ENCODE measurements at regions not wholly inside any gene's neighbourhood (a gene's known extent, or its start where the extent isn't known, plus 50 kb on each side); places are given as distances from the start of the nearest gene placed in this dataset.
"Not testable (repeated sequence)": the region's sequence is repeated elsewhere in the genome, so short reads cannot be mapped to it uniquely, and the experiment has no call there.

DNA sequence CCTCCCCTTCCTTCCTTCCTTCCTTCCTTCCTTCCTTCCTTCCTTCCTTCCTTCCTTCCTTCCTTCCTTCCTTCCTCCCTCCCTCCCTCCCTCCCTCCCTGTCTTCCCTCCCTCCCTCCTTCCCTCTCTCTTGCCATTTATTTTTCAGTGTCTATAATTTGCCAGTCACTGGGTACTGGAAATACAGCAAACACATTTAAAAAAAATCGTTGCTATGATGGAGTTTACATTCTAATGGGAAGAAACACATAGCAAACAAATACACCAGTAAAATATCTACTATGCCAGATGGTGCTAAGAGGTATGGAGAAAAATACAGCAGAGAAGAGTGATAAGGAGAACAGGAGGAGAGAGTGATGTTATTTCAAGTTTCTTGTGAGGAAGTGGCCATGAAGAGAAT, 309.5 kb downstream of the CTH start (continued):
- TF ChIP-seq MXD4 (CRISPR knock-in tag; IDR thresholded peaks at IDR 0.05; ENCODE audit: borderline replicate concordance) (no peak), ZBTB21 (CRISPR knock-in tag; IDR thresholded peaks at IDR 0.05; ENCODE audit: borderline replicate concordance) (no peak)
- TF ChIP-seq, protein P1, sequence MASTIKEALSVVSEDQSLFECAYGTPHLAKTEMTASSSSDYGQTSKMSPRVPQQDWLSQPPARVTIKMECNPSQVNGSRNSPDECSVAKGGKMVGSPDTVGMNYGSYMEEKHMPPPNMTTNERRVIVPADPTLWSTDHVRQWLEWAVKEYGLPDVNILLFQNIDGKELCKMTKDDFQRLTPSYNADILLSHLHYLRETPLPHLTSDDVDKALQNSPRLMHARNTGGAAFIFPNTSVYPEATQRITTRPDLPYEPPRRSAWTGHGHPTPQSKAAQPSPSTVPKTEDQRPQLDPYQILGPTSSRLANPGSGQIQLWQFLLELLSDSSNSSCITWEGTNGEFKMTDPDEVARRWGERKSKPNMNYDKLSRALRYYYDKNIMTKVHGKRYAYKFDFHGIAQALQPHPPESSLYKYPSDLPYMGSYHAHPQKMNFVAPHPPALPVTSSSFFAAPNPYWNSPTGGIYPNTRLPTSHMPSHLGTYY (CRISPR knock-in tag; IDR thresholded peaks at IDR 0.05) = no peak

DNA sequence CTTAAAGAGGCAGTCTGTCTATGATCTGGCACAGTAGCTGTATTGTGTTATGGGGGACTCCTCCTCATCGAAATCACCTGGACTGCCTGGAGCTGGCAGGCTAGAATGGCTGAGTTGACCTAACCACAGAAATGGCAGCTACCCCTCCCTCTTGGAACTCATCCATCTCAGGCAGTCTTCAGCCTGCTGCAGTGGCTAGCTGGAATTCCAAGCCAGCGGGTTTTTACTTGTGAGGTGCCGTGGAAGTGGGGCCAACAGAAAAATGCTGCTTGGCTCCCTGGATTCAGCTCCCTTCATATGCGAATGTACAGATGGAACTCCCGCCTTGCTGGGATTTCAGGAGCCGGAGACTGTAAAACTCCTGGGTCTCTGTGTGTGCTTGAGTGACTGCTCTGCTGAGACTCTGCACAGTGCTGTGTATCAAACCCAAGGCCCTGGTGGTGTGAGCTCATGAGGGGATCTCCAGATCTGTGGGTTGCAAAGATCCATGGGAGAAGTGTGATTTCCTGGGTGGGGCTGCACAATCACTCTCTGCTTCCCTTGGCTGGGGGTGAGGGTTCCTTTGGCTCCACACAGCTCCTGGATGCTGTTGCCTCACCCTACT, 316.9 kb downstream of the CTH start:
- peaks cover 4% of the 10 kb centered on the region for H3K27me3 Mint-ChIP-seq (ENCODE audit: low read depth)
- POLR2A ChIA-PET = no interaction called here
- peaks cover 10% of the 10 kb centered on the region for H3K4me1 Mint-ChIP-seq
- H3K9me3 Mint-ChIP-seq = peaks cover 41% of the 10 kb centered on the region
- CTCF ChIA-PET = interaction anchor here (0.8 to 1.4 kb wide), 3 partner anchors 9 to 42 kb away, joined by 4 to 6 read pairs (median 4); no protein-coding TSS in a partner anchor
- DNase-seq (ENCODE audit: low spot score) = peak; percentile 29
- TF ChIP-seq, protein P2, sequence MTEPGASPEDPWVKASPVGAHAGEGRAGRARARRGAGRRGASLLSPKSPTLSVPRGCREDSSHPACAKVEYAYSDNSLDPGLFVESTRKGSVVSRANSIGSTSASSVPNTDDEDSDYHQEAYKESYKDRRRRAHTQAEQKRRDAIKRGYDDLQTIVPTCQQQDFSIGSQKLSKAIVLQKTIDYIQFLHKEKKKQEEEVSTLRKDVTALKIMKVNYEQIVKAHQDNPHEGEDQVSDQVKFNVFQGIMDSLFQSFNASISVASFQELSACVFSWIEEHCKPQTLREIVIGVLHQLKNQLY (CRISPR knock-in tag; IDR thresholded peaks at IDR 0.05) = no peak
- TF ChIP-seq TEAD1 (CRISPR knock-in tag; IDR thresholded peaks at IDR 0.05) = 0 out of 2 replicates have a peak, but pooled peaks have one; percentile 22
- H3K36me3 Mint-ChIP-seq = peaks cover 29% of the 10 kb centered on the region
- no peak overlapping the region for H3K27ac Mint-ChIP-seq
- peak; percentile 88 for ATAC-seq
- H3K4me3 Mint-ChIP-seq = no peak overlapping the region

DNA sequence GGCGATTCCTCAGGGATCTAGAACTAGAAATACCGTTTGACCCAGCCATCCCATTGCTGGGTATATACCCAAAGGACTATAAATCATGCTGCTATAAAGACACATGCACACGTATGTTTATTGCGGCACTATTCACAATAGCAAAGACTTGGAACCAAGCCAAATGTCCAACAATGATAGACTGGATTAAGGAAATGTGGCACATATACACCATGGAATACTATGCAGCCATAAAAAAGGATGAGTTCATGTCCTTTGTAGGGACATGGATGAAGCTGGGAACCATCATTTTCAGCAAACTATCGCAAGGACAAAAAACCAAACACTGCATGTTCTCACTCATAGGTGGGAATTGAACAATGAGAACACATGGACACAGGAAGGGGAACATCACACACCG, 311.1 kb downstream of the PTGER3 start:
- POLR2A ChIA-PET = interaction anchor here (0.5 kb wide), 1 partner anchor 97 kb away, joined by 3 read pairs; no protein-coding TSS in a partner anchor
- H3K4me1 Mint-ChIP-seq; H3K4me3 Mint-ChIP-seq; DNase-seq (ENCODE audit: low spot score); ATAC-seq; H3K27me3 Mint-ChIP-seq (ENCODE audit: low read depth); H3K27ac Mint-ChIP-seq; H3K9me3 Mint-ChIP-seq; H3K36me3 Mint-ChIP-seq: not testable (repeated sequence)
- CTCF ChIA-PET = interaction anchor here (1.0 kb wide), 1 partner anchor 9 kb away, joined by 4 read pairs; no protein-coding TSS in a partner anchor

DNA sequence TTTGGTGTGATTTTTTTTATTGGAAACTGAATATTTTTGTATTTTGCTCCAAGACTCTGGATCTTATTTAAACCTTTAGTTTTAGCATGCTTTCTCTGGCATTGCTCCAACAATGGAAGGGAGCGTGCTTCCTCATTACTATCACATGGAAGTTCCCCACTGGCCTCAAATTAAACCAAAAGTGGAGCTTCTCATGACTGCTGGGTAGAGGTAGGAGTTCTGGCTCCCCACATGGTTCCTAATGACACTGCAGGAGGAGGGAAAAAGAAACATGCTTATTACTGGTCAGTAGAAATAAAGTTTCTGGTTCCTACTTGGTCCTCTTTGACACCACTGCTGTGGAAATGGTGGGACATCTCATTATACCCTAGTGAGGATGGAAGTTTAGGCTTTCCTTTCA, 310.5 kb downstream of the PTGER3 start:
- no peaks in the 10 kb centered on the region for H3K4me1 Mint-ChIP-seq
- peak; percentile 72 for ATAC-seq
- TF ChIP-seq, protein P3, sequence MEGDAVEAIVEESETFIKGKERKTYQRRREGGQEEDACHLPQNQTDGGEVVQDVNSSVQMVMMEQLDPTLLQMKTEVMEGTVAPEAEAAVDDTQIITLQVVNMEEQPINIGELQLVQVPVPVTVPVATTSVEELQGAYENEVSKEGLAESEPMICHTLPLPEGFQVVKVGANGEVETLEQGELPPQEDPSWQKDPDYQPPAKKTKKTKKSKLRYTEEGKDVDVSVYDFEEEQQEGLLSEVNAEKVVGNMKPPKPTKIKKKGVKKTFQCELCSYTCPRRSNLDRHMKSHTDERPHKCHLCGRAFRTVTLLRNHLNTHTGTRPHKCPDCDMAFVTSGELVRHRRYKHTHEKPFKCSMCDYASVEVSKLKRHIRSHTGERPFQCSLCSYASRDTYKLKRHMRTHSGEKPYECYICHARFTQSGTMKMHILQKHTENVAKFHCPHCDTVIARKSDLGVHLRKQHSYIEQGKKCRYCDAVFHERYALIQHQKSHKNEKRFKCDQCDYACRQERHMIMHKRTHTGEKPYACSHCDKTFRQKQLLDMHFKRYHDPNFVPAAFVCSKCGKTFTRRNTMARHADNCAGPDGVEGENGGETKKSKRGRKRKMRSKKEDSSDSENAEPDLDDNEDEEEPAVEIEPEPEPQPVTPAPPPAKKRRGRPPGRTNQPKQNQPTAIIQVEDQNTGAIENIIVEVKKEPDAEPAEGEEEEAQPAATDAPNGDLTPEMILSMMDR (IDR thresholded peaks at IDR 0.05) = no peak
- no peak for TF ChIP-seq MXD4 (CRISPR knock-in tag; IDR thresholded peaks at IDR 0.05; ENCODE audit: borderline replicate concordance)
- TF ChIP-seq, protein P2 (CRISPR knock-in tag; IDR thresholded peaks at IDR 0.05) = no peak
- TF ChIP-seq ESRRA (CRISPR knock-in tag; IDR thresholded peaks at IDR 0.05; ENCODE audit: borderline replicate concordance) = no peak
- TF ChIP-seq IRF2 (CRISPR knock-in tag; IDR thresholded peaks at IDR 0.05; ENCODE audit: borderline replicate concordance, low read depth) = no peak
- no peak for TF ChIP-seq SMAD4 (CRISPR knock-in tag; IDR thresholded peaks at IDR 0.05)
- TF ChIP-seq, protein P4, sequence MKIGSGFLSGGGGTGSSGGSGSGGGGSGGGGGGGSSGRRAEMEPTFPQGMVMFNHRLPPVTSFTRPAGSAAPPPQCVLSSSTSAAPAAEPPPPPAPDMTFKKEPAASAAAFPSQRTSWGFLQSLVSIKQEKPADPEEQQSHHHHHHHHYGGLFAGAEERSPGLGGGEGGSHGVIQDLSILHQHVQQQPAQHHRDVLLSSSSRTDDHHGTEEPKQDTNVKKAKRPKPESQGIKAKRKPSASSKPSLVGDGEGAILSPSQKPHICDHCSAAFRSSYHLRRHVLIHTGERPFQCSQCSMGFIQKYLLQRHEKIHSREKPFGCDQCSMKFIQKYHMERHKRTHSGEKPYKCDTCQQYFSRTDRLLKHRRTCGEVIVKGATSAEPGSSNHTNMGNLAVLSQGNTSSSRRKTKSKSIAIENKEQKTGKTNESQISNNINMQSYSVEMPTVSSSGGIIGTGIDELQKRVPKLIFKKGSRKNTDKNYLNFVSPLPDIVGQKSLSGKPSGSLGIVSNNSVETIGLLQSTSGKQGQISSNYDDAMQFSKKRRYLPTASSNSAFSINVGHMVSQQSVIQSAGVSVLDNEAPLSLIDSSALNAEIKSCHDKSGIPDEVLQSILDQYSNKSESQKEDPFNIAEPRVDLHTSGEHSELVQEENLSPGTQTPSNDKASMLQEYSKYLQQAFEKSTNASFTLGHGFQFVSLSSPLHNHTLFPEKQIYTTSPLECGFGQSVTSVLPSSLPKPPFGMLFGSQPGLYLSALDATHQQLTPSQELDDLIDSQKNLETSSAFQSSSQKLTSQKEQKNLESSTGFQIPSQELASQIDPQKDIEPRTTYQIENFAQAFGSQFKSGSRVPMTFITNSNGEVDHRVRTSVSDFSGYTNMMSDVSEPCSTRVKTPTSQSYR (CRISPR knock-in tag; IDR thresholded peaks at IDR 0.05) = no peak
- CTCF ChIA-PET = interaction anchor here (0.5 to 1.0 kb wide), 3 partner anchors 9 to 52 kb away, joined by 3 to 4 read pairs (median 3); no protein-coding TSS in a partner anchor
- POLR2A ChIA-PET = interaction anchor here (0.5 kb wide), 1 partner anchor 97 kb away, joined by 3 read pairs; no protein-coding TSS in a partner anchor
- H3K36me3 Mint-ChIP-seq = peaks cover 10% of the 10 kb centered on the region
- H3K27ac Mint-ChIP-seq = no peak overlapping the region
- no peak overlapping the region for H3K4me3 Mint-ChIP-seq
- no peak for DNase-seq (ENCODE audit: low spot score)
- H3K9me3 Mint-ChIP-seq = peaks cover 7% of the 10 kb centered on the region
- no peaks in the 10 kb centered on the region for H3K27me3 Mint-ChIP-seq (ENCODE audit: low read depth)

Data from WTC11 (cell line).